Cardiac muscle cell (in vitro differentiated cells and primary cell): ENCODE measurements at regions not wholly inside any gene's neighbourhood (a gene's known extent, or its start where the extent isn't known, plus 50 kb on each side); places are given as distances from the start of the nearest gene placed in this dataset.

Source experiments
- DNase-seq, 2 donors: peaks; one replicate each; pipeline versions ENCODE4 v3.0.0 to v3.0.0-alpha.2; 2010 to 2017; ENCODE audit warnings: low read depth in 1 of 2, low spot score in 1 of 2
- H3K27ac ChIP-seq: fragments of 200-600 bp; sonication (generic); 2 replicates; pipeline ENCODE4 v1.5.1; 2016
- H3K27me3 ChIP-seq: fragments of 200-600 bp; sonication (generic); 2 replicates; pipeline ENCODE4 v1.6.0; 2016; ENCODE audit warnings: control low read depth
- H3K36me3 ChIP-seq: fragments of 200-600 bp; sonication (generic); 2 replicates; pipeline ENCODE4 v1.5.1; 2016; ENCODE audit warnings: control low read depth
- H3K4me1 ChIP-seq: fragments of 200-600 bp; sonication (generic); 2 replicates; pipeline ENCODE4 v1.8.1; 2017; ENCODE audit warnings: low read depth, mild to moderate bottlenecking, mixed run types
- H3K4me3 ChIP-seq: fragments of 200-600 bp; sonication (generic); 2 replicates; pipeline ENCODE4 v1.5.1; 2016; ENCODE audit warnings: mild to moderate bottlenecking
- H3K9me3 ChIP-seq: fragments of 200-600 bp; sonication (generic); 2 replicates; pipeline ENCODE4 v1.5.1; 2017; ENCODE audit warnings: low read depth, mild to moderate bottlenecking, control low read depth
- TF ChIP-seq, protein P1 (sequence below): IDR thresholded peaks from 2 replicates; pipeline ENCODE4 v1.5.1; 2012; ENCODE audit warnings: low read depth, mild to moderate bottlenecking, low read length

DNA sequence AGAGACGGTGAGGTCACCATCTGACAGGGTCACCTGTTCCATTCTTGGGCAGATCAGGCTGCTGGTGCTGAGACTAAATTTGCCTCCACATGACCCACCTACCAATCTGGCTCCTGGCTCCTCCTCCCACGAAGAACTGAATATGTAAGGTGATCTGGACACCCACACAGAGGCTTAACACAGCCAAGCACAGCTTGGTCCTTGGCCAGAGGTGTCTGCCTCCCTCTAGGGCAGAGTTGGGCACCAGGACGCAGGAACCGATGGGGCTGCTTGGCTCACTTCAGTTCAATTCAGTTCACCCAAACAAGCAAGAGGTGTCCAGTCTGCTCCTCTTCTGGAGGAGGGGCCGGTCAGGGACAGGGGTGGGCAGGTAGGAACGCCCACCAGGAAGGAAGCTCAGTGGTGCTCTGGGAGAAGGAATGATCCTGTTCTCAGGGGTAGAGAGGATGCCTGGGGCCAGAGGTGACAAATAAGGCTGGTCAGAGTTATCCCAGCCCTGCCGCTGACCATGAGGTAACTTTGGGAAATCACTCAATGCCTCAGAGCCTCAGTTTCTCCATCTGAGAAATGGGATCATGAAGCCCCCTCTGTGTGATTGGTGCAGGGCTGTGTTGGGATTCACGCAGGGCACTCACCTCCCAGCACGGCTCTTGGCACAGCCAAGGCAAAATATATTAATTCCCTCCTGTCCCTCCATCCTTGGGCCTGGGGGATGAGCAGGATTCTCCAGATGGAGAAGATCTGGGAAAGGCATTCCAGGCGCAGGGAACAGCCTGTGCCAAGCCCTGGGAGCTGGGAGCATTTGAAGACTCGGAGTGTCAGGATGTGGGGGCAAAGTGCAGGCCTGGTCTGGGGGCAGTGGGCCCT lies 284.5 kb downstream of the PTPRU start:
- Histone ChIP-seq H3K36me3 (no peaks in the 10 kb centered on the region), H3K27ac (no peak overlapping the region), H3K27me3 (no peaks in the 10 kb centered on the region), H3K9me3 (no peaks in the 10 kb centered on the region), H3K4me1 (no peaks in the 10 kb centered on the region), H3K4me3 (no peak overlapping the region)
- DNase-seq = no peak
- TF ChIP-seq, protein P1, sequence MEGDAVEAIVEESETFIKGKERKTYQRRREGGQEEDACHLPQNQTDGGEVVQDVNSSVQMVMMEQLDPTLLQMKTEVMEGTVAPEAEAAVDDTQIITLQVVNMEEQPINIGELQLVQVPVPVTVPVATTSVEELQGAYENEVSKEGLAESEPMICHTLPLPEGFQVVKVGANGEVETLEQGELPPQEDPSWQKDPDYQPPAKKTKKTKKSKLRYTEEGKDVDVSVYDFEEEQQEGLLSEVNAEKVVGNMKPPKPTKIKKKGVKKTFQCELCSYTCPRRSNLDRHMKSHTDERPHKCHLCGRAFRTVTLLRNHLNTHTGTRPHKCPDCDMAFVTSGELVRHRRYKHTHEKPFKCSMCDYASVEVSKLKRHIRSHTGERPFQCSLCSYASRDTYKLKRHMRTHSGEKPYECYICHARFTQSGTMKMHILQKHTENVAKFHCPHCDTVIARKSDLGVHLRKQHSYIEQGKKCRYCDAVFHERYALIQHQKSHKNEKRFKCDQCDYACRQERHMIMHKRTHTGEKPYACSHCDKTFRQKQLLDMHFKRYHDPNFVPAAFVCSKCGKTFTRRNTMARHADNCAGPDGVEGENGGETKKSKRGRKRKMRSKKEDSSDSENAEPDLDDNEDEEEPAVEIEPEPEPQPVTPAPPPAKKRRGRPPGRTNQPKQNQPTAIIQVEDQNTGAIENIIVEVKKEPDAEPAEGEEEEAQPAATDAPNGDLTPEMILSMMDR = no peak

DNA sequence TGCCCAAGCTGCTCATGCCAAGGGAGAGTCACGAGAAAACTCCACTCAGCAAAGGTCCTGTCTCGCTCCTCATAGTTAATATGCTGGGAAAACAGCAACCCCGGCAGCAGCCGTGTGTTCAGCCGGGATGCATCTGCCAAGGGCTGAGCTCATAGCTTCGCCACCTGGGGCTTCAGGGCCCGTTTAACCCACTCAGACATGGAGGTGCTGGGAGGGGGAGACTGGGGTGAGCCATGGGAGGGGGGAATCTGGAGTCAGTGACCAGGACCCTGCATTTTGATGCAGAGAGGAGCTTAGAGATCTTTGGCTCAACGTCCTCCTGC lies 283.4 kb downstream of the PTPRU start:
- Histone ChIP-seq H3K36me3 (no peaks in the 10 kb centered on the region), H3K27me3 (peaks cover 5% of the 10 kb centered on the region), H3K9me3 (no peaks in the 10 kb centered on the region), H3K4me1 (no peaks in the 10 kb centered on the region), H3K27ac (no peak overlapping the region), H3K4me3 (no peak overlapping the region)
- no peak for DNase-seq
- TF ChIP-seq, protein P1 = no peak

DNA sequence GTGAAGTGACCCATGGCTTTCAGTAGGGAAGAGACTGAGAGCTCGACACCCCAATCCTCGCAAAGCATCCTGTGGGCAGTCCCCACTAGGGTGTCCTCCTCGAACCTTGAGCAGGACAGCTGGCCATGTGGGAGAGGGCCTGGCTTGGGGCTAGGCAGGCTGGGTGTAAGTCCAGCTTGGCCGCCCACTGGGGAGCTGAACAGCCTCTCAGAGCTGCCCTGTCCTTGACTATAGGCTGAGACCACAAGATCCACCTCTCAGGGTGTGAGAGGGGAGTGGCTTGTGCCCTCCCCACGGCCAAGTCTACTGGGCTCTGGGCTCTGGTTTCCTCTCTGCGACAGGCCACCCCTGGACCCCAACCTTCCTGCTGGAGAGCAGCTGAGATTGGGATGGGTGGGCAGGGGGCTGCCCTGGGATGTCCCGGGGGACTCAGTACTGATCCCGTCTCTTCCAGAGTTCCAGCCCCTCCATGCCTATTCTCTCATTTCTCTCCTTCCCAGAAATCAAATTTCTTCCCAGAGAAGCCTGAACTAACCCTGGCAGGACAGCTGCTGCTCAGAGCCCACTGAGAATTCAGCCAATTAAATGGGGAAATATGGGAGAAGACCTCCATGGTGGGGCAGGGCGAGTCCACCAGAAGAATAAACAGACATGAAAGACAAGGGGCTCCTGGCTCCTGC lies 282.9 kb downstream of the PTPRU start:
- DNase-seq = no peak
- H3K4me1 ChIP-seq = no peaks in the 10 kb centered on the region
- no peak overlapping the region for H3K27ac ChIP-seq
- no peak overlapping the region for H3K4me3 ChIP-seq
- no peaks in the 10 kb centered on the region for H3K9me3 ChIP-seq
- TF ChIP-seq, protein P1 = no peak
- H3K36me3 ChIP-seq = no peaks in the 10 kb centered on the region
- H3K27me3 ChIP-seq = peaks cover 5% of the 10 kb centered on the region

DNA sequence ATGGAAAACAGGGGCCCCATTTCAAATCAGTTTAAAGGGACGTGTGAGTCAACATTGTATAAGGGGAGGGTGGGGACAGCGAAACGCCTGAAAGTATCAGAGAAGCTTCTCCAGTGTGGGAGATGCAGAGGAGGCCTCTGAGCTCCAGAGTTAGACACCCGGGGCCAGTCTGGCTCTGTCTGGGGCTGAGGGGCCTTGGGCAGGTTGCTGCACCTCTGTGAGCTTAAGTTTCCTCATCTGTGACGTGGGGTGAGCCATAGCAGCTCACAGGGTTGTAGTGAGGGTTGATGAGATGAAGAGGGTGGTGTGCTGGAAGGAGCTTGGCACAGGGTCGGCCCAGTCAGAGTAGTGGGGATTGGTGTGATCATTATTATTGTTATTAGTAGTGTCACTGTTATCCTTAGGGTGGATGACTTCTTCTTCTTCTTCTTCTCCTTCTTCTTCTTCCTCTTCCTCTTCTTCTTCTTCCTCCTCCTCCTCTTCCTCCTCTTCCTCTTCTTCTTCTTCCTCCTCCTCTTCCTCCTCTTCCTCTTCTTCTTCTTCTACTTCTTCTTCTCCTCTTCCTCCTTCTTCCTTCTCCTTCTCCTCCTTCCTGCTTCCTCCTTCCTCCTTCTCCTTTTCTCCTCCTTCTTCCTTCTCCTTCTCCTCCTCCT lies 282.0 kb downstream of the PTPRU start:
- no peak overlapping the region for H3K27ac ChIP-seq
- H3K9me3 ChIP-seq = no peaks in the 10 kb centered on the region
- peaks cover 5% of the 10 kb centered on the region for H3K27me3 ChIP-seq
- H3K36me3 ChIP-seq = no peaks in the 10 kb centered on the region
- DNase-seq = no peak
- TF ChIP-seq, protein P1 = no peak
- no peak overlapping the region for H3K4me3 ChIP-seq
- H3K4me1 ChIP-seq = no peaks in the 10 kb centered on the region

DNA sequence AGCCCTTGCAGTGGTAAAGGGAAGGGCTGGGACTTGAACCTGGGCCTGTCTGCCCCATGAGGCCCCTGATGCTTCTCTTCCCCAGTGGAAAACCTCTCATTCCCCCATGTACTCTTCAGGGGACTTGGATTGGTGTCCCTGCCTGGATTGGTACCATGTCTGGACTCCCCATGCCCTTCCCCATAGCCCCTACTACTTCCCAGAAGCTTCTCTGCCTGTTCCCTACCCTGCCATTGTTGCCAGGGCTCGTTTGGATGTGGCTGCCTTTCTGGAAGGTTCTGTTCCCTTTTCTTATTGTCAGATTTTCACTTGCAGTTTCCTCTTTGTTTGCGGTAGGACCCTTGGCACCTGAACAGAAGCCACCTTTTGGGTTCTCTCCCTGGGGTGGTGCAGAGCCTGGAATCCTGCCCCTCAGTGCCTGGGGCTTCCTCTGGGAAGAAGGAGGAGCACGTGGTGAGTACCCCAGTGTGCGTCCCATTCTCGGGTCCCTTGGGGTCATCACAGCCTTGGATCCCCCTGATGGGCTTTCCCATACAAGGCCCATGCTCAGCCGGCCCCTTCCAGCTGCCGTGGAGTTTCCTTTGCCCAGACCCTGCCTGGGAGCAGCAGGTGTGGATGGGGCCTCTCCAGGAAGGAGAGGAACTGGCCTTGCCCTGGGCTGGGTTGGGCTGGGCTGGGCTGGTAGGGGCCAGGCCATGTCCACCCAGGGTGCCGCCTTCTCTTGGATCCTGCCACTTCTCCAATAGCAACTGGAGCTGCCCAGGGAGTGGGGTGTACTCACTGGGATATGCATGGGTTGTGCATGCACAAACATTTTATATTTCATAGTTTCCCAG lies 281.1 kb downstream of the PTPRU start:
- no peaks in the 10 kb centered on the region for H3K36me3 ChIP-seq
- no peaks in the 10 kb centered on the region for H3K9me3 ChIP-seq
- no peak overlapping the region for H3K27ac ChIP-seq
- H3K27me3 ChIP-seq = peaks cover 5% of the 10 kb centered on the region
- no peak overlapping the region for H3K4me3 ChIP-seq
- H3K4me1 ChIP-seq = no peaks in the 10 kb centered on the region
- no peak for DNase-seq
- TF ChIP-seq, protein P1 = no peak
